ENCODE measurements at regions not wholly inside any gene's neighbourhood (a gene's known extent, or its start where the extent isn't known, plus 50 kb on each side); places are given as distances from the start of the nearest gene placed in this dataset.
"Not testable (repeated sequence)": the region's sequence is repeated elsewhere in the genome, so short reads cannot be mapped to it uniquely, and the experiment has no call there.

DNA sequence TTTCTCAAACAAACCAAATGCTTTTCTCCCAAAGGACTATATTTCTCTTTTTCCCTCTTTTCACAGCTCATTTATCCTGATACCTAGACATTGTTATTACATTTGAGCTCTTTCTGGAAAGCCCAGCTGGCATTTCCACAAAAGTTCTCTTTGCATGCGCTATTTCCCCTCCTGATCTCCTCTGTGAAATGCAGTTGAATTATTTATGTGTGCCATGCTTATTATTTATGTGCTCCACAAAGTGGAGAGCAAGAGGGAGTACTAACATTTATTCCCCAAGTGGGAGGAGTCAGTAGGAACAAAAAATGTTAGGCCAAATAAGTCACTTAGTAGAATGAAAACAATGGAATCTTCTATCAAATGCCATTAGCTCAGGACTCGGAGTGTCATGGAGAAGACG is 626.6 kb upstream of the IGFBP7 start:
- no peak for DNase-seq (ENCODE audit: low read depth, low spot score)
- TF ChIP-seq CTCF (IDR thresholded peaks at IDR 0.05; ENCODE audit: low read depth, low read length) = no peak
- in situ Hi-C loops (cut with HindIII; ENCODE audit: low sequenced_read_pairs) = no loop called here
- H3K4me3 ChIP-seq (ENCODE audit: low read depth, low read length) = no peak overlapping the region

- in situ Hi-C loops (cut with HindIII; ENCODE audit: low sequenced_read_pairs) = no loop called here
- no peak for TF ChIP-seq CTCF (IDR thresholded peaks at IDR 0.05; ENCODE audit: low read depth, low read length)
- no peak overlapping the region for H3K4me3 ChIP-seq (ENCODE audit: low read depth, low read length)
- DNase-seq (ENCODE audit: low read depth, low spot score) = no peak
These were observed 624.0 kb upstream of the IGFBP7 start for GRCh38 chr4:57734104-57734670.

DNA sequence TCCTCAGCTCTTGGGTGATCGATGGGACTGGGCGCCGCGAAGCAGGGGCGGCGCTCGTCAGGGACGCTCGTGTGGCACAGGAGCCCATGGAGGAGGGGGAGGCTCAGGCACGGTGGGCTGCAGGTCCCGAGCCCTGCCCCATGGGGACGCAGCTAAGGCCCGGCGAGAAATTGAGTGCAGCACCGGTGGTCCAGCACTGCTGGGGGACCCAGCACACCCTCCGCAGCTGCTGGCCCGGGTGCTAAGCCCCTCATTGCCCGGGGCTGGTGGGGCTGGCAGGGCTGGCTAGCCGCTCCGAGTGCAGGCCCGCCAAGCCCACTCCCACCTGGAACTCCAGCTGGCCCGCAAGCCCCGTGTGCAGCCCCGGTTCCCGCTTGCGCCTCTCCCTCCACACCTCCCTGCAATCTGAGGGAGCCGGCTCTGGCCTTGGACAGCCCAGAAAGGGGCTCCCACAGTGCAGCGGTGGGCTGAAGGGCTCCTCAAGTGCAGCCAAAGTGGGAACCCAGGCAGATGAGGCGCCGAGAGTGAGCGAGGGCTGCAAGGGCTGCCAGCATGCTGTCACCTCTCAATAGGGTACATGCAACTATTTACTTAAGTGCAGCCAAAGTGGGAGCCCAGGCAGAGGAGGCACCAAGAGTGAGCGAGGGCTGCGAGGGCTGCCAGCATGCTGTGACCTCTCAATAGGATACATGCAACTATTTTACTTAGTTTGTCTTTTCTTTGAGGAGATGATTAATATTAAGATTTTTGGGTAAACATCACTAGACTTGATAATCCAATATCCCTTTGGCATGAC is 619.8 kb upstream of the IGFBP7 start:
- H3K4me3 ChIP-seq (ENCODE audit: low read depth, low read length); in situ Hi-C loops (cut with HindIII; ENCODE audit: low sequenced_read_pairs); DNase-seq (ENCODE audit: low read depth, low spot score): not testable (repeated sequence)

DNA sequence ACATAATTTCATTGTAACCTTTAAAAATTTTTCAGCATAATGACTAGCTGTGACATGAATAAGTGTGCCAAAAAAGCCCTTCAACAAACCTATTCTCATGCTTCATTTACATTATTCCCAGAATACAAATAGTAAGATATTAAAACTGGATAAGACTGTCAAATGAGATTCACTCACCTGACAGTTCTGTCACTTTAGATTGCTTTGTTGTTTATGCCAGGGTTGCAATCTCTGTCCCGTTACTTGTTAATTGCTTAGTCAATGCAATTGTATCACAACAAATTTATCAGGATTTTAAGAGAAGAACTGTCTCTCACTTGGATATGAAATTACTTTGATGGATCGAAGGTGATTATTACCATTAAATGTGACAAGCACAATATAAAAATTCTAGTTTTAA is 616.0 kb upstream of the IGFBP7 start:
- no peak for TF ChIP-seq CTCF (IDR thresholded peaks at IDR 0.05; ENCODE audit: low read depth, low read length)
- in situ Hi-C loops (cut with HindIII; ENCODE audit: low sequenced_read_pairs) = no loop called here
- H3K4me3 ChIP-seq (ENCODE audit: low read depth, low read length) = no peak overlapping the region
- DNase-seq (ENCODE audit: low read depth, low spot score) = no peak

DNA sequence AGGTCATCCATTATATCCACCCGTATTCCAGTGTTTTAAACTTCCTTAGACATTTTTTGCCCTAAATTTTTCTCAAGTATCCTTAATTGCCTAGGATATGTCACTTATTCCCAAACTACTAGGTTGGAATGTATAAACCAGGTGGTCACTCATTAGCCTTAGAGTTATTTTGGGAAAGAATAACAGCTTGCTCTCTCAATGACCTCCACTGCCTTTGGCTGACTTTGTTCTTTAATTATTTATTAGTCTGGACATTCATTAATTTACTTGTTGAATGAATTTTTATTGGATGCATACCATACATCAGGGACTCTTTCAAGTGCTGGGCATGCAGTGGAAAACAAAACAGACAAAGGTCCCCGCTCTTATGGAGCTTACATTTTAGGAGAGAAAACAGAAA is 609.3 kb upstream of the IGFBP7 start:
- in situ Hi-C loops (cut with HindIII; ENCODE audit: low sequenced_read_pairs) = no loop called here

DNA sequence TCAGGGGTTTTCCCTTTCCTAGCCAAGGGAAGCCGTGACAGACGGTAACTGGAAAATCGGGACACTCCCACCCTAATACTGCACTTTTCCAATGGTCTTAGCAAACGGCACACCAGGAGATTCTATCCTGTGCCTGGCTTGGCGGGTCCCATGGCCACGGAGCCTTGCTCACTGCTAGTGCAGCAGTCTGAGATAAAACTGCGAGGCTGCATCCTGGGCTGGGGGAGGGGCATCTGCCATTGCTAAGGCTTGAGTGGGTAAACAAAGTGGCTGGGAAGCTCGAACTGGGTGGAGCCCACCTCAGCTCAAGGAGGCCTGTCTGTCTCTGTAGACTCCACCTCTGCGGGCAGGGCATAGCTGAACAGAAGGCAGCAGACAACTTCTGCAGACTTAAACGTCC is 604.1 kb upstream of the IGFBP7 start:
- in situ Hi-C loops (cut with HindIII; ENCODE audit: low sequenced_read_pairs) = not testable (repeated sequence)

More for the DNA sequence above, 609.3 kb upstream of the IGFBP7 start:
- no peak for DNase-seq (ENCODE audit: low read depth, low spot score)
- H3K4me3 ChIP-seq (ENCODE audit: low read depth, low read length) = no peak overlapping the region
- no peak for TF ChIP-seq CTCF (IDR thresholded peaks at IDR 0.05; ENCODE audit: low read depth, low read length)

GRCh38 chr4:57710053-57710452 is 599.9 kb upstream of the IGFBP7 start:
- DNase-seq (ENCODE audit: low read depth, low spot score) = no peak
- no peak overlapping the region for H3K4me3 ChIP-seq (ENCODE audit: low read depth, low read length)
- in situ Hi-C loops (cut with HindIII; ENCODE audit: low sequenced_read_pairs) = no loop called here
- no peak for TF ChIP-seq CTCF (IDR thresholded peaks at IDR 0.05; ENCODE audit: low read depth, low read length)

More for the DNA sequence above, 604.1 kb upstream of the IGFBP7 start:
- DNase-seq (ENCODE audit: low read depth, low spot score); H3K4me3 ChIP-seq (ENCODE audit: low read depth, low read length): not testable (repeated sequence)
